Gastrocnemius medialis (tissue), 4 donors: ENCODE measurements at regions not wholly inside any gene's neighbourhood (a gene's known extent, or its start where the extent isn't known, plus 50 kb on each side); places are given as distances from the start of the nearest gene placed in this dataset.

ENCODE experiments used
- ATAC-seq, 2 donors: fragments of 150-250 bp; one replicate each; pipeline ENCODE4 v1.9.1; 2016
- DNase-seq, 2 donors: peaks; one replicate each; pipeline ENCODE4 v3.0.0-alpha.2; 2019
- H3K27ac ChIP-seq, 4 donors: fragments of 200-600 bp; sonication (generic); 1 replicate in 1 of 4; 2 replicates in 3 of 4; pipeline ENCODE4 v1.5.1; 2016 to 2018; ENCODE audit warnings: mild to moderate bottlenecking in 2 of 4, moderate library complexity in 1 of 4
- H3K27me3 ChIP-seq, 3 donors: fragments of 200-600 bp; sonication (generic) in 2 of 3; 1 replicate in 1 of 3; 2 replicates in 2 of 3; pipeline versions ENCODE4 v1.5.1 to v1.6.0; 2016 to 2019; ENCODE audit warnings: mild to moderate bottlenecking in 1 of 3, moderate library complexity in 1 of 3
- H3K36me3 ChIP-seq, 2 donors: fragments of 200-600 bp; sonication (generic) in 1 of 2; one replicate each; pipeline ENCODE4 v1.5.1; 2017 to 2018
- H3K4me1 ChIP-seq, 2 donors: fragments of 200-600 bp; sonication (generic) in 1 of 2; one replicate each; pipeline ENCODE4 v1.5.1; 2016 to 2017; ENCODE audit warnings: mild to moderate bottlenecking in 2 of 2
- H3K4me3 ChIP-seq, 4 donors: fragments of 200-600 bp; sonication (generic) in 3 of 4; 1 replicate in 1 of 4; 2 replicates in 3 of 4; pipeline ENCODE4 v1.5.1; 2016 to 2019; ENCODE audit warnings: mild to moderate bottlenecking in 2 of 4
- H3K9me3 ChIP-seq, 3 donors: fragments of 200-600 bp; sonication (generic) in 2 of 3; 1 replicate in 1 of 3; 2 replicates in 2 of 3; pipeline ENCODE4 v1.5.1; 2016 to 2019
- POLR2A ChIP-seq, 2 donors: fragments of 450-650 bp; IDR thresholded peaks; one replicate each; pipeline ENCODE4 v1.6.1; 2017; ENCODE audit warnings: antibody characterized with exemption in 2 of 2, mild to moderate bottlenecking in 2 of 2, moderate library complexity in 2 of 2
- in situ Hi-C, 4 donors: fragments of 200-750 bp; cut with MboI; loops; one replicate each; pipeline versions ENCODE4 v1.15.0 to v1.8.0; 2017; ENCODE audit warnings: low sequenced_read_pairs in 4 of 4
- intact Hi-C: fragments of 100-400 bp; cut with DNase I; formaldehyde crosslinking; loops from one replicate; pipeline ENCODE4 v1.15.1; 2023; ENCODE audit warnings: low total_unique reads
- microRNA-seq, 2 donors: library from miRNA; unstranded; fragments of <30 nt; microRNA quantifications; one replicate each; pipeline ENCODE4, GENCODE V29; 2016; ENCODE audit warnings: borderline replicate concordance in 2 of 2
- TF ChIP-seq, protein P1 (sequence below), 5 experiments: fragments of 450-650 bp in 3 of 5; fragments of 200-600 bp in 2 of 5; sonication (generic) in 2 of 5; IDR thresholded peaks in 4 of 5; conservative IDR thresholded peaks in 1 of 5; 1 replicate in 4 of 5; 2 replicates in 1 of 5; pipeline ENCODE4 v1.5.1; 2016 to 2019; ENCODE audit warnings: antibody characterized with exemption in 5 of 5, mild to moderate bottlenecking in 3 of 5, moderate library complexity in 3 of 5

DNA sequence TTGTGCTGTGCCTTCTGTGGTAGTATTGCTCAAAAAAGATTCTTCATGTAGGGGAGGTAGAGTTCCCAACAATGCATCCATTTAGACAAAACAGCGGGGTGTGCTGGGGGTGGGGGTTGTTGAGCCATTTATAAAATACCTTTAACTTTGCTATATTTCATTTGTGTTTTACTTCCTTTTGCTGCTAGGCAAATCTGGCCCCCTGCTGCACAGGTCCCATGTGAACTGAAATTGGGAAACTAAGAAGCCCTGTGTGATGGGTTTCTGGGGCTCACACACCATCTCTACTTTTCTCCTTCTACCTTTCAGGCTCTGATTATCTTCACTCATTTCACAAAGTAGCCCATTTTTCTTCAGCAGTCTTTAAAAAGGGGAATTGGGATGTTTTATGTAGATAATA is 52.7 kb upstream of the ITGA4 start:
- TF ChIP-seq, protein P1, sequence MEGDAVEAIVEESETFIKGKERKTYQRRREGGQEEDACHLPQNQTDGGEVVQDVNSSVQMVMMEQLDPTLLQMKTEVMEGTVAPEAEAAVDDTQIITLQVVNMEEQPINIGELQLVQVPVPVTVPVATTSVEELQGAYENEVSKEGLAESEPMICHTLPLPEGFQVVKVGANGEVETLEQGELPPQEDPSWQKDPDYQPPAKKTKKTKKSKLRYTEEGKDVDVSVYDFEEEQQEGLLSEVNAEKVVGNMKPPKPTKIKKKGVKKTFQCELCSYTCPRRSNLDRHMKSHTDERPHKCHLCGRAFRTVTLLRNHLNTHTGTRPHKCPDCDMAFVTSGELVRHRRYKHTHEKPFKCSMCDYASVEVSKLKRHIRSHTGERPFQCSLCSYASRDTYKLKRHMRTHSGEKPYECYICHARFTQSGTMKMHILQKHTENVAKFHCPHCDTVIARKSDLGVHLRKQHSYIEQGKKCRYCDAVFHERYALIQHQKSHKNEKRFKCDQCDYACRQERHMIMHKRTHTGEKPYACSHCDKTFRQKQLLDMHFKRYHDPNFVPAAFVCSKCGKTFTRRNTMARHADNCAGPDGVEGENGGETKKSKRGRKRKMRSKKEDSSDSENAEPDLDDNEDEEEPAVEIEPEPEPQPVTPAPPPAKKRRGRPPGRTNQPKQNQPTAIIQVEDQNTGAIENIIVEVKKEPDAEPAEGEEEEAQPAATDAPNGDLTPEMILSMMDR (IDR thresholded peaks at IDR 0.05 in 4 of 5, conservative IDR thresholded peaks at IDR 0.05 in 1 of 5) = no peak
- TF ChIP-seq POLR2A (IDR thresholded peaks at IDR 0.05) = no peak
- no peak for DNase-seq
- intact Hi-C loops (no loop called here), in situ Hi-C loops (no loop called here)
- ATAC-seq = no peak
- Histone ChIP-seq H3K4me1 (no peaks in the 10 kb centered on the region), H3K9me3 (no peaks in the 10 kb centered on the region), H3K36me3 (no peaks in the 10 kb centered on the region), H3K4me3 (no peak overlapping the region), H3K27me3 (no peaks in the 10 kb centered on the region), H3K27ac (no peak overlapping the region)

DNA sequence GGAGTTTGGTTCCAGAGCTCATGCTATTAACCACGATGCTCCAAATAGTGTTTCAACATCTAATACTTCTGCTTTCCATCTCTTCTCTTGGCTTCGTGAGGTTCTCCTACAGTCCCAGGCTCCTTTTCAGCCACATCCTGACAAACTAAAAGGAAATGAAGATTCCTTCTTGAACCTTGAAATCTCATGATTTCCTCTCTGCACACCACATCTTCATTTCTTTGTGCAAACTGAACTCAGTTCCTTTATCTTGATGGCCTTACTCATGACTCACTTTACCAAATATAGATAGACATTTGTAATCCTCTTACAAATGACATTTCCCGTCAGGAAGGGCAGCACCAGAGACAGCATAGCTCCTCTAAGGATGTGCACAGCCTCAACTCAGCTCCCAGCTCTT is 50.0 kb upstream of the ITGA4 start:
- no peaks in the 10 kb centered on the region for H3K36me3 ChIP-seq
- intact Hi-C loops = no loop called here
- no peak overlapping the region for H3K4me3 ChIP-seq
- in situ Hi-C loops = no loop called here
- no peak overlapping the region for H3K27ac ChIP-seq
- no peaks in the 10 kb centered on the region for H3K4me1 ChIP-seq
- ATAC-seq (no peak), DNase-seq (no peak)
- no peaks in the 10 kb centered on the region for H3K9me3 ChIP-seq
- TF ChIP-seq, protein P1 (IDR thresholded peaks at IDR 0.05 in 4 of 5, conservative IDR thresholded peaks at IDR 0.05 in 1 of 5) = no peak
- H3K27me3 ChIP-seq = no peaks in the 10 kb centered on the region

Small RNAs in the stretch of these regions (microRNA-seq; reads per million reads assigned to microRNA genes)
- gene MIR4437 = 0 reads per million in 2 donors
